HL-60 (cell line): ENCODE measurements at regions not wholly inside any gene's neighbourhood (a gene's known extent, or its start where the extent isn't known, plus 50 kb on each side); places are given as distances from the start of the nearest gene placed in this dataset.
A peak's percentile ranks its signal among the peaks of the same experiment; 100 is the strongest.

Experiments
- DNase-seq, 2 experiments: peaks; one replicate each; pipeline ENCODE4 v3.0.0-alpha.2; 2010 to 2020; ENCODE audit warnings: low read depth in 1 of 2, low spot score in 1 of 2
- H3K27ac ChIP-seq: fragments of 250-450 bp; sonication (Bioruptor Pico); replicated peaks from 2 replicates; pipeline ENCODE4 v1.5.1; 2020; ENCODE audit warnings: mild to moderate bottlenecking, moderate library complexity
- H3K27me3 ChIP-seq: fragments of 250-450 bp; sonication (Bioruptor Pico); 2 replicates; pipeline ENCODE4 v1.5.1; 2021; ENCODE audit warnings: mild to moderate bottlenecking, moderate library complexity; ENCODE audit not compliant: insufficient read depth, poor library complexity, severe bottlenecking
- H3K4me3 ChIP-seq: replicated peaks from 2 replicates; pipeline ENCODE4 v1.5.1; 2011; ENCODE audit warnings: mild to moderate bottlenecking, control low read depth, low read length; ENCODE audit not compliant: insufficient read depth
- GABPA ChIP-seq: IDR thresholded peaks from 2 replicates; pipeline ENCODE4 v1.6.1; 2012; ENCODE audit warnings: low read depth
- POLR2AphosphoS5 ChIP-seq: IDR thresholded peaks from 2 replicates; pipeline ENCODE4 v1.6.1; 2012; ENCODE audit warnings: low read depth
- SPI1 ChIP-seq: IDR thresholded peaks from 2 replicates; pipeline ENCODE4 v1.6.1; 2012; ENCODE audit warnings: low read depth, mild to moderate bottlenecking, borderline replicate concordance
- TF ChIP-seq, protein P1 (sequence below): IDR thresholded peaks from 2 replicates; pipeline ENCODE4 v1.6.1; 2012; ENCODE audit warnings: low read depth; ENCODE audit not compliant: insufficient replicate concordance
- TF ChIP-seq, protein P2 (sequence below): IDR thresholded peaks from one replicate; pipeline ENCODE4 v1.5.1; 2011; ENCODE audit warnings: low read length, control low read depth, inconsistent platforms; ENCODE audit not compliant: insufficient read depth

DNA sequence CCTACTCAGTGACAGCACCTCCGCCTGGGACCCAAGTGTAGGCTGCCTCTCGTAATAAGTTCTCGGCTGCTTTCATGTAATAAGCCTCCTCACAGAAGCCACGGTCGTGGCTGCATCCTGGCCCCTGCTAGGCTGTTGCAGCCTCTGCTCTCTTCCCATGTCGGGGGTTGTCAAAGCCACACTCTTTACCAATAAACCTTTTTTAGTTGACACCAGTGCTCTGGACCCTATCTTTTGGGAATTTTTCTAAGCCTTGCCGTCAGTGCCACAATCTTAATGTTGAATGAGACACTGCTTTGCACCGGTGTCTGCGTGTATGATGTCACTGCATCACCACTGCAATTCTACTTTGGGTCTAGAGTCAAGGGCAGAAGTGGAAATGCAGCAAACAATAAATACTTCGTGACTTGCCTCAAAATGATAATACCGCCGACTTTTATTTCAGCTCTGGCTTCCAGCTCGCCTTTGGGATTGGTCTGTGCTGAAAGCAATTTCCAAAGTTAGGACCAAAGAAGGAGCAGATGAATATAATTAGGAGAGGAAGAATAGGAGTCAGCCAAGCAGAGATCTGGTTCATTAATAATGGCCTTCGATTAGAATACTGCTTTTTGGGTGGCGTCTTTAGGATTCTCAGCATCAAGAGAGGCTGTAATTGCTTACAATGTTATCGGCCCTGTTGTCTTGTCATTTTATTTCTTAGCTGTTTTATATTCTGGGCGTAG lies 57.6 kb upstream of the CCN6 start:
- DNase-seq = no peak
- TF ChIP-seq POLR2AphosphoS5 = no peak
- TF ChIP-seq GABPA = no peak
- TF ChIP-seq, protein P1, sequence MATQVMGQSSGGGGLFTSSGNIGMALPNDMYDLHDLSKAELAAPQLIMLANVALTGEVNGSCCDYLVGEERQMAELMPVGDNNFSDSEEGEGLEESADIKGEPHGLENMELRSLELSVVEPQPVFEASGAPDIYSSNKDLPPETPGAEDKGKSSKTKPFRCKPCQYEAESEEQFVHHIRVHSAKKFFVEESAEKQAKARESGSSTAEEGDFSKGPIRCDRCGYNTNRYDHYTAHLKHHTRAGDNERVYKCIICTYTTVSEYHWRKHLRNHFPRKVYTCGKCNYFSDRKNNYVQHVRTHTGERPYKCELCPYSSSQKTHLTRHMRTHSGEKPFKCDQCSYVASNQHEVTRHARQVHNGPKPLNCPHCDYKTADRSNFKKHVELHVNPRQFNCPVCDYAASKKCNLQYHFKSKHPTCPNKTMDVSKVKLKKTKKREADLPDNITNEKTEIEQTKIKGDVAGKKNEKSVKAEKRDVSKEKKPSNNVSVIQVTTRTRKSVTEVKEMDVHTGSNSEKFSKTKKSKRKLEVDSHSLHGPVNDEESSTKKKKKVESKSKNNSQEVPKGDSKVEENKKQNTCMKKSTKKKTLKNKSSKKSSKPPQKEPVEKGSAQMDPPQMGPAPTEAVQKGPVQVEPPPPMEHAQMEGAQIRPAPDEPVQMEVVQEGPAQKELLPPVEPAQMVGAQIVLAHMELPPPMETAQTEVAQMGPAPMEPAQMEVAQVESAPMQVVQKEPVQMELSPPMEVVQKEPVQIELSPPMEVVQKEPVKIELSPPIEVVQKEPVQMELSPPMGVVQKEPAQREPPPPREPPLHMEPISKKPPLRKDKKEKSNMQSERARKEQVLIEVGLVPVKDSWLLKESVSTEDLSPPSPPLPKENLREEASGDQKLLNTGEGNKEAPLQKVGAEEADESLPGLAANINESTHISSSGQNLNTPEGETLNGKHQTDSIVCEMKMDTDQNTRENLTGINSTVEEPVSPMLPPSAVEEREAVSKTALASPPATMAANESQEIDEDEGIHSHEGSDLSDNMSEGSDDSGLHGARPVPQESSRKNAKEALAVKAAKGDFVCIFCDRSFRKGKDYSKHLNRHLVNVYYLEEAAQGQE = no peak
- no peak for TF ChIP-seq SPI1
- TF ChIP-seq, protein P2, sequence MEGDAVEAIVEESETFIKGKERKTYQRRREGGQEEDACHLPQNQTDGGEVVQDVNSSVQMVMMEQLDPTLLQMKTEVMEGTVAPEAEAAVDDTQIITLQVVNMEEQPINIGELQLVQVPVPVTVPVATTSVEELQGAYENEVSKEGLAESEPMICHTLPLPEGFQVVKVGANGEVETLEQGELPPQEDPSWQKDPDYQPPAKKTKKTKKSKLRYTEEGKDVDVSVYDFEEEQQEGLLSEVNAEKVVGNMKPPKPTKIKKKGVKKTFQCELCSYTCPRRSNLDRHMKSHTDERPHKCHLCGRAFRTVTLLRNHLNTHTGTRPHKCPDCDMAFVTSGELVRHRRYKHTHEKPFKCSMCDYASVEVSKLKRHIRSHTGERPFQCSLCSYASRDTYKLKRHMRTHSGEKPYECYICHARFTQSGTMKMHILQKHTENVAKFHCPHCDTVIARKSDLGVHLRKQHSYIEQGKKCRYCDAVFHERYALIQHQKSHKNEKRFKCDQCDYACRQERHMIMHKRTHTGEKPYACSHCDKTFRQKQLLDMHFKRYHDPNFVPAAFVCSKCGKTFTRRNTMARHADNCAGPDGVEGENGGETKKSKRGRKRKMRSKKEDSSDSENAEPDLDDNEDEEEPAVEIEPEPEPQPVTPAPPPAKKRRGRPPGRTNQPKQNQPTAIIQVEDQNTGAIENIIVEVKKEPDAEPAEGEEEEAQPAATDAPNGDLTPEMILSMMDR = no peak
- H3K27me3 ChIP-seq = no peaks in the 10 kb centered on the region
- no peak overlapping the region for H3K4me3 ChIP-seq
- no peak overlapping the region for H3K27ac ChIP-seq

DNA sequence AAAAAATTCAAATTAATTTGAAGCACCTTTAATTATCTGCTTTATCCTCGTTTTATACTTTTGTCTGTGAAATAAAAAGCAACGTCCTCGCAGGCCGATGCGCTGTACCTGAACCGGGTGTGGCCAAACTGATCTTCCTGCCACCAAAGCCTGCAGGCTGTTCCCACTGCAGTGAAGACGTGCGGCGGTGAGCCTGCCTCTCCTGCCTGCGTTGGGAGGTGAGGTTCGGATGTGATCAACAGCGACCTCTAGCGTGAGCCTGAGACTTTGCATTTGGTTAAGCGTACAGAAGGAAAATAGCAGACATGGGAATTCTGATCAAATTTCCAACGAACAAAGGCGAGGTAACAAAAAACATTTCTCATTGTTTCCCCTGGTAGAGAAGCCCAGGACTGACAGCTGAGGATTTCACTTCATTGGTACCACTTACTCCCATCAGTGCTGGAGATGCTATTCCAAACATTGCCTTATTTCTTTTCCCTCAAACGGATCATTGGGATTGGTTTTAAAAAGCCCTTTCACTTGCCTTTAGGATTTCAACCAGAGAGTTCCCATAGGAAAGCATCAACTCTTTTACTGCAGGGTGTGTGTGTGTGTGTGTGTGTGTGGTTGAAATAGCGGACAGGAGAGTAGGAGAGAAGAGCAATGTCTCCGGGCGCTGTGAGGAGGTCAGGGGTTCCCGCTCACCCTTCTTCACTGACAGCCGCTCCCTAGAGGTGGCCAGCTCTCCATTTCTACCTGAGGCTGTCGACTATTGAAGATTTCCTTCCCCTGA lies 56.6 kb upstream of the CCN6 start:
- TF ChIP-seq, protein P1 = no peak
- TF ChIP-seq, protein P2 = peak; percentile 79
- Histone ChIP-seq H3K27ac (no peak overlapping the region), H3K27me3 (no peaks in the 10 kb centered on the region), H3K4me3 (no peak overlapping the region)
- peak; percentile 40 to 75 for DNase-seq

DNA sequence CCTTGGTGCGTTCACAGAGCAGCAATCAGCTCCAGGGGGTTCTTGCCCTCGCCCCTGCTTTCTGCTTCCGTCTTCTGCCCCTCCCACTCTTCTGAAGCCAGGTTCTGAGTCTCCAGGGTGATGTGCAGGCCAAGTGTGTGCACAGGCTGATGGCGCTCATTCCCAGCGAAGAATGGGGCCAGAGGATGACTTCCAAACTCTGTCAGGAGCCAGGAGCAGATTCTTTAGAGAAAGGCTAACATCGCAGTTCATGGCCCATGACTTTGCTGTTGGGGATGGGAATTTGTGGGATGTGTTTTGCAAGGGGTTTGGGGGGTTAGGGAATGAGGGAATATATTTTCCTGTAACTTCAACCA lies 56.1 kb upstream of the CCN6 start:
- no peak for TF ChIP-seq SPI1
- H3K27me3 ChIP-seq = no peaks in the 10 kb centered on the region

DNA sequence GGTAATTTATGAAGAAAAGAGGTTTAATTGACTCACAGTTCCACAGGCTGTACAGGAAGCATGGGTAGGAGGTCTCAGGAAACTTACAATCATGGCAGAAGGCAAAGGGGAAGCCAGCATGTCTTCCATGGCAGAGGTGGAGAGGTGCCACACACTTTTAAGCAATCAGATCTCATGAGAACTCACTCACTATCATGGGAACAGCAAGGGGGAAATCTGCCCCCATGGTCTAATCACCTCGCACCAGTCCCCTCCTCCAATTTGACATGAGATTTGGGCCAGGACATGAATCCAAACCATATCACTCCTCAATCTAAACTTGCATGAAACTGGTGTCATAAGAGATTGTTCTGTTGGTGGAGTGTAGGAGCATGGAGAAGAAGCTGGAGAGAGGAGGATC lies 51.6 kb upstream of the CCN6 start:
- Histone ChIP-seq H3K4me3 (no peak overlapping the region), H3K27me3 (peaks cover 4% of the 10 kb centered on the region), H3K27ac (no peak overlapping the region)
- TF ChIP-seq POLR2AphosphoS5 = no peak
- no peak for TF ChIP-seq GABPA
- TF ChIP-seq, protein P1 = no peak
- TF ChIP-seq, protein P2 = no peak
- no peak for TF ChIP-seq SPI1
- DNase-seq = no peak

More for the DNA sequence above, 56.1 kb upstream of the CCN6 start:
- H3K27ac ChIP-seq = no peak overlapping the region
- DNase-seq = no peak
- H3K4me3 ChIP-seq = no peak overlapping the region
